ENCODE measurements at regions not wholly inside any gene's neighbourhood (a gene's known extent, or its start where the extent isn't known, plus 50 kb on each side); places are given as distances from the start of the nearest gene placed in this dataset.

DNA sequence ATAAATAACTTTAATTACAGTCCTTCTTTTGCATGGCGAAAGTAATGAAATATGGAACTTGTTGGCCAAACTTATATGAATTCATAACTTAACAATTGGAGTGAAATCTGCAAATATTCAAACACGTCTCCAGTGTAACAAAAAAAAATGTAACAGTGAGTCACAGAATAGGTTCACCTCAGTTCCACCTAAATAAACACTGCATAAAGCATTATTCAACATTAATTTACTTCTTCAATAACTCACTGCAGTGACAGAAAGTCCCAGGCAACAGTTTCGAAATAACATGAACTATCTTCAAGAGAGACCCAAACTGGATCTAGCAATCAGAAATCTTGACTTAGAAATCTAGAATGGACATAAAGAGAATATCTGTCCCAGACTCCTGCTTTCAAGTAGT is 75.6 kb downstream of the GMNC start:
- TF ChIP-seq, protein P1, sequence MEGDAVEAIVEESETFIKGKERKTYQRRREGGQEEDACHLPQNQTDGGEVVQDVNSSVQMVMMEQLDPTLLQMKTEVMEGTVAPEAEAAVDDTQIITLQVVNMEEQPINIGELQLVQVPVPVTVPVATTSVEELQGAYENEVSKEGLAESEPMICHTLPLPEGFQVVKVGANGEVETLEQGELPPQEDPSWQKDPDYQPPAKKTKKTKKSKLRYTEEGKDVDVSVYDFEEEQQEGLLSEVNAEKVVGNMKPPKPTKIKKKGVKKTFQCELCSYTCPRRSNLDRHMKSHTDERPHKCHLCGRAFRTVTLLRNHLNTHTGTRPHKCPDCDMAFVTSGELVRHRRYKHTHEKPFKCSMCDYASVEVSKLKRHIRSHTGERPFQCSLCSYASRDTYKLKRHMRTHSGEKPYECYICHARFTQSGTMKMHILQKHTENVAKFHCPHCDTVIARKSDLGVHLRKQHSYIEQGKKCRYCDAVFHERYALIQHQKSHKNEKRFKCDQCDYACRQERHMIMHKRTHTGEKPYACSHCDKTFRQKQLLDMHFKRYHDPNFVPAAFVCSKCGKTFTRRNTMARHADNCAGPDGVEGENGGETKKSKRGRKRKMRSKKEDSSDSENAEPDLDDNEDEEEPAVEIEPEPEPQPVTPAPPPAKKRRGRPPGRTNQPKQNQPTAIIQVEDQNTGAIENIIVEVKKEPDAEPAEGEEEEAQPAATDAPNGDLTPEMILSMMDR (IDR thresholded peaks at IDR 0.05; ENCODE audit: low read depth, low read length), result no peak
- TF ChIP-seq EZH2phosphoT487 (IDR thresholded peaks at IDR 0.05; ENCODE audit: low read depth), result no peak

Measured in OCI-LY3 (cell line).